Activated naive CD8-positive, alpha-beta T cell treated with anti-CD3 and anti-CD28 coated beads, Interleukin-2, amount 50 U/mL, for 24 hours (primary cell): ENCODE measurements at regions not wholly inside any gene's neighbourhood (a gene's known extent, or its start where the extent isn't known, plus 50 kb on each side); places are given as distances from the start of the nearest gene placed in this dataset.
"Not testable (repeated sequence)": the region's sequence is repeated elsewhere in the genome, so short reads cannot be mapped to it uniquely, and the experiment has no call there.

ENCODE experiments used
- ATAC-seq: fragments of 150-1000 bp; cut with Tn5 transposase; one replicate; pipeline ENCODE4 v1.10.0; 2021
- DNase-seq: peaks from one replicate; pipeline ENCODE4 v3.0.0; 2021
- H3K27ac Mint-ChIP-seq: one replicate; pipeline ENCODE4 v1.8.0; 2021; ENCODE audit warnings: mild to moderate bottlenecking, mixed read lengths
- H3K27me3 Mint-ChIP-seq: one replicate; pipeline ENCODE4 v1.8.0; 2021; ENCODE audit warnings: mixed read lengths
- H3K36me3 Mint-ChIP-seq: one replicate; pipeline ENCODE4 v1.8.0; 2021; ENCODE audit warnings: low read depth, mixed read lengths
- H3K4me1 Mint-ChIP-seq: one replicate; pipeline ENCODE4 v1.8.0; 2021; ENCODE audit warnings: mixed read lengths
- H3K4me3 Mint-ChIP-seq: one replicate; pipeline ENCODE4 v1.8.0; 2021; ENCODE audit warnings: mild to moderate bottlenecking, moderate library complexity, mixed read lengths
- H3K9me3 Mint-ChIP-seq: one replicate; pipeline ENCODE4 v1.8.0; 2021; ENCODE audit warnings: mixed read lengths

GRCh38 chr4:178165951-178166308 lies 723.7 kb upstream of the AGA start:
- no peak for DNase-seq
- no peak for ATAC-seq
- no peaks in the 10 kb centered on the region for H3K36me3 Mint-ChIP-seq
- H3K4me3 Mint-ChIP-seq: no peak overlapping the region
- H3K4me1 Mint-ChIP-seq: no peaks in the 10 kb centered on the region
- no peak overlapping the region for H3K27ac Mint-ChIP-seq
- H3K9me3 Mint-ChIP-seq: peaks cover 11% of the 10 kb centered on the region
- H3K27me3 Mint-ChIP-seq: no peaks in the 10 kb centered on the region

- Mint-ChIP-seq H3K9me3 (no peaks in the 10 kb centered on the region), H3K36me3 (no peaks in the 10 kb centered on the region)
These were observed 731.5 kb upstream of the AGA start for GRCh38 chr4:178173771-178174170.

GRCh38 chr4:178174756-178175155 lies 732.5 kb upstream of the AGA start:
- H3K4me1 Mint-ChIP-seq: no peaks in the 10 kb centered on the region
- H3K27ac Mint-ChIP-seq: no peak overlapping the region
- H3K27me3 Mint-ChIP-seq: no peaks in the 10 kb centered on the region
- H3K4me3 Mint-ChIP-seq: no peak overlapping the region
- DNase-seq (no peak), ATAC-seq (no peak)
- no peaks in the 10 kb centered on the region for H3K36me3 Mint-ChIP-seq
- no peaks in the 10 kb centered on the region for H3K9me3 Mint-ChIP-seq

More at GRCh38 chr4:178173771-178174170, 731.5 kb upstream of the AGA start:
- H3K27me3 Mint-ChIP-seq: no peaks in the 10 kb centered on the region
- H3K27ac Mint-ChIP-seq: no peak overlapping the region
- H3K4me3 Mint-ChIP-seq: no peak overlapping the region
- H3K4me1 Mint-ChIP-seq: no peaks in the 10 kb centered on the region
- DNase-seq (no peak), ATAC-seq (no peak)

- H3K36me3 Mint-ChIP-seq: no peaks in the 10 kb centered on the region
- H3K9me3 Mint-ChIP-seq: no peaks in the 10 kb centered on the region
- DNase-seq (no peak), ATAC-seq (no peak)
- no peak overlapping the region for H3K4me3 Mint-ChIP-seq
- no peaks in the 10 kb centered on the region for H3K27me3 Mint-ChIP-seq
- H3K27ac Mint-ChIP-seq: no peak overlapping the region
- H3K4me1 Mint-ChIP-seq: no peaks in the 10 kb centered on the region
These were observed 743.3 kb upstream of the AGA start for GRCh38 chr4:178185517-178185916.

GRCh38 chr4:178192611-178193010 lies 750.4 kb upstream of the AGA start:
- ATAC-seq: no peak
- Mint-ChIP-seq H3K27me3 (no peaks in the 10 kb centered on the region), H3K9me3 (no peaks in the 10 kb centered on the region)

GRCh38 chr4:178196751-178197374 lies 754.6 kb upstream of the AGA start:
- Mint-ChIP-seq H3K4me1 (no peaks in the 10 kb centered on the region), H3K27me3 (no peaks in the 10 kb centered on the region), H3K9me3 (no peaks in the 10 kb centered on the region), H3K36me3 (no peaks in the 10 kb centered on the region), H3K27ac (no peak overlapping the region), H3K4me3 (no peak overlapping the region)
- no peak for ATAC-seq
- no peak for DNase-seq

More at GRCh38 chr4:178192611-178193010, 750.4 kb upstream of the AGA start:
- DNase-seq: no peak
- Mint-ChIP-seq H3K36me3 (no peaks in the 10 kb centered on the region), H3K27ac (no peak overlapping the region), H3K4me1 (no peaks in the 10 kb centered on the region), H3K4me3 (no peak overlapping the region)

GRCh38 chr4:178198691-178199090 lies 756.5 kb upstream of the AGA start:
- DNase-seq: no peak
- no peaks in the 10 kb centered on the region for H3K36me3 Mint-ChIP-seq
- H3K4me1 Mint-ChIP-seq: no peaks in the 10 kb centered on the region
- no peaks in the 10 kb centered on the region for H3K27me3 Mint-ChIP-seq
- H3K4me3 Mint-ChIP-seq: no peak overlapping the region
- H3K9me3 Mint-ChIP-seq: no peaks in the 10 kb centered on the region
- ATAC-seq: no peak
- H3K27ac Mint-ChIP-seq: no peak overlapping the region

- ATAC-seq (no peak), DNase-seq (no peak)
- H3K27ac Mint-ChIP-seq: no peak overlapping the region
- H3K4me3 Mint-ChIP-seq: no peak overlapping the region
- no peaks in the 10 kb centered on the region for H3K36me3 Mint-ChIP-seq
- no peaks in the 10 kb centered on the region for H3K4me1 Mint-ChIP-seq
- peaks cover under 1% of the 10 kb centered on the region for H3K9me3 Mint-ChIP-seq
- no peaks in the 10 kb centered on the region for H3K27me3 Mint-ChIP-seq
These were observed 760.2 kb upstream of the AGA start for GRCh38 chr4:178202422-178202821.

- H3K36me3 Mint-ChIP-seq: no peaks in the 10 kb centered on the region
- ATAC-seq (no peak), DNase-seq (no peak)
- H3K4me1 Mint-ChIP-seq: no peaks in the 10 kb centered on the region
- H3K9me3 Mint-ChIP-seq: peaks cover 4% of the 10 kb centered on the region
- H3K27ac Mint-ChIP-seq: no peak overlapping the region
- H3K4me3 Mint-ChIP-seq: no peak overlapping the region
- H3K27me3 Mint-ChIP-seq: no peaks in the 10 kb centered on the region
These were observed 763.6 kb upstream of the AGA start for GRCh38 chr4:178205826-178206225.

- Mint-ChIP-seq H3K4me1 (no peaks in the 10 kb centered on the region), H3K27me3 (no peaks in the 10 kb centered on the region), H3K4me3 (no peak overlapping the region), H3K9me3 (peaks cover 3% of the 10 kb centered on the region), H3K36me3 (no peaks in the 10 kb centered on the region), H3K27ac (no peak overlapping the region)
- ATAC-seq: no peak
- DNase-seq: no peak
These were observed 773.1 kb upstream of the AGA start for GRCh38 chr4:178215309-178215708.

- ATAC-seq: no peak
- H3K36me3 Mint-ChIP-seq: no peaks in the 10 kb centered on the region
- no peaks in the 10 kb centered on the region for H3K4me1 Mint-ChIP-seq
These were observed 773.5 kb upstream of the AGA start for GRCh38 chr4:178215763-178216162.

GRCh38 chr4:178226421-178226820 lies 784.2 kb upstream of the AGA start:
- H3K4me3 Mint-ChIP-seq, DNase-seq, H3K4me1 Mint-ChIP-seq, H3K27ac Mint-ChIP-seq, H3K27me3 Mint-ChIP-seq, ATAC-seq, H3K36me3 Mint-ChIP-seq: not testable (repeated sequence)
- H3K9me3 Mint-ChIP-seq: peaks cover 37% of the 10 kb centered on the region

More at GRCh38 chr4:178215763-178216162, 773.5 kb upstream of the AGA start:
- no peak for DNase-seq
- Mint-ChIP-seq H3K27me3 (no peaks in the 10 kb centered on the region), H3K4me3 (no peak overlapping the region), H3K9me3 (peaks cover 3% of the 10 kb centered on the region), H3K27ac (no peak overlapping the region)

- Mint-ChIP-seq H3K27me3 (no peaks in the 10 kb centered on the region), H3K4me3 (no peak overlapping the region), H3K36me3 (no peaks in the 10 kb centered on the region), H3K9me3 (peaks cover 31% of the 10 kb centered on the region), H3K4me1 (no peaks in the 10 kb centered on the region), H3K27ac (no peak overlapping the region)
- ATAC-seq (no peak), DNase-seq (no peak)
These were observed 791.7 kb upstream of the AGA start for GRCh38 chr4:178233906-178234305.

- H3K4me1 Mint-ChIP-seq: no peaks in the 10 kb centered on the region
- peaks cover 12% of the 10 kb centered on the region for H3K9me3 Mint-ChIP-seq
- no peak overlapping the region for H3K4me3 Mint-ChIP-seq
- no peaks in the 10 kb centered on the region for H3K27me3 Mint-ChIP-seq
- H3K36me3 Mint-ChIP-seq: no peaks in the 10 kb centered on the region
- DNase-seq: no peak
- no peak for ATAC-seq
- H3K27ac Mint-ChIP-seq: no peak overlapping the region
These were observed 798.7 kb upstream of the AGA start for GRCh38 chr4:178240891-178241290.

- H3K27ac Mint-ChIP-seq: no peak overlapping the region
- no peak overlapping the region for H3K4me3 Mint-ChIP-seq
- no peaks in the 10 kb centered on the region for H3K36me3 Mint-ChIP-seq
- no peaks in the 10 kb centered on the region for H3K27me3 Mint-ChIP-seq
- no peaks in the 10 kb centered on the region for H3K4me1 Mint-ChIP-seq
- DNase-seq (no peak), ATAC-seq (no peak)
- peaks cover 7% of the 10 kb centered on the region for H3K9me3 Mint-ChIP-seq
These were observed 799.4 kb upstream of the AGA start for GRCh38 chr4:178241601-178242118.

GRCh38 chr4:178242655-178243054 lies 800.4 kb upstream of the AGA start:
- Mint-ChIP-seq H3K36me3 (no peaks in the 10 kb centered on the region), H3K9me3 (peaks cover 6% of the 10 kb centered on the region), H3K4me1 (no peaks in the 10 kb centered on the region), H3K27ac (no peak overlapping the region), H3K4me3 (no peak overlapping the region), H3K27me3 (no peaks in the 10 kb centered on the region)
- ATAC-seq (no peak), DNase-seq (no peak)
